ENCODE measurements at regions not wholly inside any gene's neighbourhood (a gene's known extent, or its start where the extent isn't known, plus 50 kb on each side); places are given as distances from the start of the nearest gene placed in this dataset.

- TF ChIP-seq USF1 (IDR thresholded peaks at IDR 0.05) = no peak
- TF ChIP-seq FOXM1 (IDR thresholded peaks at IDR 0.05; ENCODE audit: borderline replicate concordance, low read depth) = no peak
- TF ChIP-seq CEBPB (IDR thresholded peaks at IDR 0.05) = no peak
- no peak for TF ChIP-seq TEAD4 (IDR thresholded peaks at IDR 0.05)
- no peak for TF ChIP-seq YY1 (IDR thresholded peaks at IDR 0.05; ENCODE audit: low read depth)
- no peak for TF ChIP-seq EP300 (IDR thresholded peaks at IDR 0.05; ENCODE audit: borderline replicate concordance)
- no peak for TF ChIP-seq TCF12 (IDR thresholded peaks at IDR 0.05; ENCODE audit: low read depth)
- TF ChIP-seq MAX (IDR thresholded peaks at IDR 0.05) = no peak
- no peak for TF ChIP-seq RAD21 (IDR thresholded peaks at IDR 0.05; ENCODE audit: low read depth)
- TF ChIP-seq EGR1 (IDR thresholded peaks at IDR 0.05) = no peak
- TF ChIP-seq TAF1 (IDR thresholded peaks at IDR 0.05; ENCODE audit: low read depth) = no peak
- TF ChIP-seq ZBTB7A (IDR thresholded peaks at IDR 0.05; ENCODE audit: low read depth) = no peak
- TF ChIP-seq REST (IDR thresholded peaks at IDR 0.05; ENCODE audit: low read depth) = no peak
- TF ChIP-seq CREB1 (IDR thresholded peaks at IDR 0.05; ENCODE audit: low read depth) = no peak
- no peak for TF ChIP-seq NFIC (IDR thresholded peaks at IDR 0.05)
Observed at GRCh38 chr19:32265995-32266394, 79.4 kb upstream of the ZNF507 start.

- TF ChIP-seq EGR1 (IDR thresholded peaks at IDR 0.05) = no peak
- TF ChIP-seq REST (IDR thresholded peaks at IDR 0.05; ENCODE audit: low read depth) = no peak
- TF ChIP-seq USF1 (IDR thresholded peaks at IDR 0.05) = no peak
- TF ChIP-seq NFIC (IDR thresholded peaks at IDR 0.05) = no peak
- no peak for TF ChIP-seq YY1 (IDR thresholded peaks at IDR 0.05; ENCODE audit: low read depth)
- no peak for TF ChIP-seq RAD21 (IDR thresholded peaks at IDR 0.05; ENCODE audit: low read depth)
- no peak for TF ChIP-seq TEAD4 (IDR thresholded peaks at IDR 0.05)
- TF ChIP-seq TAF1 (IDR thresholded peaks at IDR 0.05; ENCODE audit: low read depth) = no peak
- no peak for TF ChIP-seq MAX (IDR thresholded peaks at IDR 0.05)
- no peak for TF ChIP-seq ZBTB7A (IDR thresholded peaks at IDR 0.05; ENCODE audit: low read depth)
- no peak for TF ChIP-seq FOXM1 (IDR thresholded peaks at IDR 0.05; ENCODE audit: borderline replicate concordance, low read depth)
- TF ChIP-seq CREB1 (IDR thresholded peaks at IDR 0.05; ENCODE audit: low read depth) = no peak
- no peak for TF ChIP-seq TCF12 (IDR thresholded peaks at IDR 0.05; ENCODE audit: low read depth)
- no peak for TF ChIP-seq EP300 (IDR thresholded peaks at IDR 0.05; ENCODE audit: borderline replicate concordance)
- no peak for TF ChIP-seq CEBPB (IDR thresholded peaks at IDR 0.05)
Observed at GRCh38 chr19:32266460-32266859, 79.0 kb upstream of the ZNF507 start.

- TF ChIP-seq USF1 (IDR thresholded peaks at IDR 0.05) = no peak
- TF ChIP-seq TEAD4 (IDR thresholded peaks at IDR 0.05) = no peak
- TF ChIP-seq MAX (IDR thresholded peaks at IDR 0.05) = no peak
- TF ChIP-seq ZBTB7A (IDR thresholded peaks at IDR 0.05; ENCODE audit: low read depth) = no peak
- TF ChIP-seq NFIC (IDR thresholded peaks at IDR 0.05) = no peak
- TF ChIP-seq TAF1 (IDR thresholded peaks at IDR 0.05; ENCODE audit: low read depth) = no peak
- TF ChIP-seq FOXM1 (IDR thresholded peaks at IDR 0.05; ENCODE audit: borderline replicate concordance, low read depth) = no peak
- no peak for TF ChIP-seq TCF12 (IDR thresholded peaks at IDR 0.05; ENCODE audit: low read depth)
- TF ChIP-seq EGR1 (IDR thresholded peaks at IDR 0.05) = no peak
- no peak for TF ChIP-seq RAD21 (IDR thresholded peaks at IDR 0.05; ENCODE audit: low read depth)
- no peak for TF ChIP-seq YY1 (IDR thresholded peaks at IDR 0.05; ENCODE audit: low read depth)
Observed at GRCh38 chr19:32268381-32268780, 77.0 kb upstream of the ZNF507 start.

- TF ChIP-seq EP300 (IDR thresholded peaks at IDR 0.05; ENCODE audit: borderline replicate concordance) = no peak
- no peak for TF ChIP-seq CREB1 (IDR thresholded peaks at IDR 0.05; ENCODE audit: low read depth)
- no peak for TF ChIP-seq REST (IDR thresholded peaks at IDR 0.05; ENCODE audit: low read depth)
Observed at GRCh38 chr19:32269831-32270230, 75.6 kb upstream of the ZNF507 start.

Measured in Ishikawa (cell line).